Stomach (tissue), 8 donors: ENCODE measurements at regions not wholly inside any gene's neighbourhood (a gene's known extent, or its start where the extent isn't known, plus 50 kb on each side); places are given as distances from the start of the nearest gene placed in this dataset.
"Not testable (repeated sequence)": the region's sequence is repeated elsewhere in the genome, so short reads cannot be mapped to it uniquely, and the experiment has no call there.

Experiments
- DNase-seq, 2 donors: peaks; one replicate each; pipeline versions ENCODE4 v3.0.0 to v3.0.0-alpha.2; 2013 to 2019
- H3K27ac ChIP-seq, 5 donors: fragments of 200-600 bp in 4 of 5; sonication (generic) in 4 of 5; one replicate each; pipeline ENCODE4 v1.5.1; 2013 to 2019; ENCODE audit warnings: mild to moderate bottlenecking in 1 of 5, moderate library complexity in 1 of 5
- H3K27me3 ChIP-seq, 3 donors: fragments of 200-600 bp; sonication (generic); one replicate each; pipeline ENCODE4 v1.5.1; 2017 to 2019; ENCODE audit warnings: mixed run types in 1 of 3
- H3K36me3 ChIP-seq, 4 donors: fragments of 200-600 bp; sonication (generic); 1 replicate in 3 of 4; 2 replicates in 1 of 4; pipeline ENCODE4 v1.5.1; 2016 to 2019
- H3K4me1 ChIP-seq, 4 donors: fragments of 200-600 bp; sonication (generic); one replicate each; pipeline ENCODE4 v1.5.1; 2016 to 2019
- H3K4me3 ChIP-seq, 4 donors: fragments of 200-600 bp; sonication (generic) in 3 of 4; one replicate each; pipeline ENCODE4 v1.5.1; 2016 to 2019; ENCODE audit warnings: mild to moderate bottlenecking in 1 of 4
- H3K9me3 ChIP-seq, 4 donors: fragments of 200-600 bp; sonication (generic); one replicate each; pipeline ENCODE4 v1.5.1; 2016 to 2019
- EP300 ChIP-seq: sonication (generic); formaldehyde crosslinking; IDR thresholded peaks from one replicate; pipeline ENCODE4 v1.6.1; 2017; ENCODE audit warnings: antibody characterized with exemption
- POLR2A ChIP-seq, 4 donors: fragments of 450-650 bp; IDR thresholded peaks; one replicate each; pipeline ENCODE4 v1.6.1; 2016; ENCODE audit warnings: antibody characterized with exemption in 4 of 4, control low read depth in 2 of 4, mild to moderate bottlenecking in 1 of 4, moderate library complexity in 1 of 4
- POLR2AphosphoS5 ChIP-seq, 3 donors: sonication (generic); formaldehyde crosslinking; IDR thresholded peaks; one replicate each; pipeline ENCODE4 v1.6.1; 2016; ENCODE audit warnings: antibody characterized with exemption in 3 of 3
- WGBS, 5 donors: extraction: QIAGEN DNeasy Blood & Tissue Kit in 3 of 5; methylation state at CpG; one replicate each; pipeline versions ENCODE4 v1.1.5 to v1.1.7; 2013 to 2018; 5-methylcytosine and 5-hydroxymethylcytosine counted together
- intact Hi-C: fragments of 100-400 bp; cut with DNase I; formaldehyde crosslinking; loops from one replicate; pipeline ENCODE4 v1.15.1; 2023; ENCODE audit warnings: low total_unique reads
- TF ChIP-seq, protein P1 (sequence below), 7 experiments: fragments of 450-650 bp in 4 of 7; fragments of 200-600 bp in 3 of 7; sonication (generic) in 3 of 7; IDR thresholded peaks; one replicate each; pipeline ENCODE4 v1.5.1; 2016 to 2019; ENCODE audit warnings: antibody characterized with exemption in 7 of 7, control low read depth in 2 of 7, mild to moderate bottlenecking in 1 of 7
- donor health status: healthy with polysubstance abuse.
- donor health status: Bipolar disorder and iron deficiency.
- donor health status: healthy.

DNA sequence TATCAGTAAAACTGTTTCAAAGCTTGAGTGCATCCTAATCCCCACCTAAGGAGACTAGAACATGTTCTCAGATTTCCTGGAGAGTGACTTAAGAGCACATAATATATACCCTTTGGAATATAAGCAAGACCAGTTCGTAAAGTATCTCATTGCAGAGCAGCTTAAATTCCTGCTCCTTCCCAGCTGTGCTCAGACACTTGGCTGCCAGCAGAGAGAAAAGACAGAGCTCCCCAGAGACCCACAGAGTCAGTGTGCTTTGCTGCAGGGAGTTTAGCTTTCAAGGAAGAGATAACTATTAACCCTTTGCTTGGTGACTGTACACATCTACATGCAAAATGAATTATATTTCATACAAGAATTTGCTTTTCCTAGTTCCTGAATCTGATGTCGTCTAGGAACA lies 338.1 kb upstream of the ARHGEF26 start:
- Histone ChIP-seq H3K36me3 (no peaks in the 10 kb centered on the region), H3K27ac (no peak overlapping the region), H3K27me3 (no peaks in the 10 kb centered on the region), H3K4me1 (peaks cover 0 to 6% (median 0%) of the 10 kb centered on the region in 4 donors), H3K4me3 (no peak overlapping the region), H3K9me3 (no peaks in the 10 kb centered on the region)
- peak in 1 of 2 donors; percentile 84 for DNase-seq
- 41 to 49% (median 47%) methylated on average over 2 of the region's 2 CpGs for WGBS, 5 donors
- no peak for TF ChIP-seq POLR2AphosphoS5 (IDR thresholded peaks at IDR 0.05)
- TF ChIP-seq POLR2A (IDR thresholded peaks at IDR 0.05), result no peak
- no peak for TF ChIP-seq EP300
- TF ChIP-seq, protein P1, sequence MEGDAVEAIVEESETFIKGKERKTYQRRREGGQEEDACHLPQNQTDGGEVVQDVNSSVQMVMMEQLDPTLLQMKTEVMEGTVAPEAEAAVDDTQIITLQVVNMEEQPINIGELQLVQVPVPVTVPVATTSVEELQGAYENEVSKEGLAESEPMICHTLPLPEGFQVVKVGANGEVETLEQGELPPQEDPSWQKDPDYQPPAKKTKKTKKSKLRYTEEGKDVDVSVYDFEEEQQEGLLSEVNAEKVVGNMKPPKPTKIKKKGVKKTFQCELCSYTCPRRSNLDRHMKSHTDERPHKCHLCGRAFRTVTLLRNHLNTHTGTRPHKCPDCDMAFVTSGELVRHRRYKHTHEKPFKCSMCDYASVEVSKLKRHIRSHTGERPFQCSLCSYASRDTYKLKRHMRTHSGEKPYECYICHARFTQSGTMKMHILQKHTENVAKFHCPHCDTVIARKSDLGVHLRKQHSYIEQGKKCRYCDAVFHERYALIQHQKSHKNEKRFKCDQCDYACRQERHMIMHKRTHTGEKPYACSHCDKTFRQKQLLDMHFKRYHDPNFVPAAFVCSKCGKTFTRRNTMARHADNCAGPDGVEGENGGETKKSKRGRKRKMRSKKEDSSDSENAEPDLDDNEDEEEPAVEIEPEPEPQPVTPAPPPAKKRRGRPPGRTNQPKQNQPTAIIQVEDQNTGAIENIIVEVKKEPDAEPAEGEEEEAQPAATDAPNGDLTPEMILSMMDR (IDR thresholded peaks at IDR 0.05), result no peak
- intact Hi-C loops, result no loop called here

DNA sequence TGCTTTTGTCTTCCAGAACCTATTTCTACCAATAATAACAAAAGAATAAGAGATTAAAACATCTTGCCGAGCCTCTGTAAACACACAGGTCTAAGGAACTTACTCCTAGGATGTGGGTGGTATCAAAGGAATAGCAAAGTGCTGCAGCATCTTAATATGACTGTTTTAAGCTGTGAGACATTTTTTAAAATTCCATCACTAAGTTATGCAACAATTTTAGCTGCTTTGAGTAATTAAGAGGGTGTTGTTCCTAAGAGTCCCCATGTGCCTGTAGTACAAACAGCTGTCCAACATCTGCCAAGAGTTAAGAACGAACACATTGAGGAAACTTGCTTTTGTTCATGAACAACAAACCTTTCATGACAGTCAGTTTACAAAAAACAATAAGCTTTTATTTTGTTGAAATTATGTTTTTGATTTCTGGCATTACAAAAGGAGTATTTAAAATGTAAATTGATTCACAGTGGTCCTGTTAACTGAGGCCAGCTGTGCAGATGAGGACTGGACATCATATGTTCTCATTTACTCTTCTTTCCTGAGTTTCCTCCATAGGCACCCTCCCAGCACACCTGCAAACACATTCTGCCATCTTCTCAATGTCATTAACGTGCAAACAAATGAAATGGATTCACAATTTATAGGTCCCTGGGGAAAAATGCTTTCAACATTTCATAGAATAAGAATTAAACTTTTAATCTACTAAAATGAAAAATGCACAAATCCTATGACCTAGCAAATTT lies 337.3 kb upstream of the ARHGEF26 start:
- no peak overlapping the region for H3K27ac ChIP-seq

DNA sequence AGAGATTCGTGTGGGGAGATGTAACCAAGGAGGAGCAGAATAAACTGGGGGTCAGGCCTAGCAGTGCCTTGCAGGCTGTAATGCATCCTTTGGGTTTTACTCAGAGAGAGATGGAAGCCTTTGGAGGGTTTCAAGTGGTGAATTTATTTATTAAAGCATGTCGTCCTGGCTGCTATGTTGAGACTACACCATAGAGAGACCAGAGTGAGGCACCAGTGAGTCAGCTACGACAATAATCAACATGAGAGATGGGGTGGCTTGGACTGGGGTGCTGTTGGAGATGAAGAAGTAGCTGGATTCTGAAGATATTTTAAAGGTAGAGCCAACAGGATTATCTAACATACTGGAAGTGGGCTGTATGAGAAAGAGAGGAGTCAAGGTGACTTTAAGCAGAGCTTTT lies 335.3 kb upstream of the ARHGEF26 start:
- Histone ChIP-seq H3K4me3 (no peak overlapping the region), H3K36me3 (no peaks in the 10 kb centered on the region), H3K9me3 (no peaks in the 10 kb centered on the region), H3K4me1 (peaks cover 0 to 6% (median 0%) of the 10 kb centered on the region in 4 donors), H3K27me3 (no peaks in the 10 kb centered on the region), H3K27ac (no peak overlapping the region)
- TF ChIP-seq, protein P1 (IDR thresholded peaks at IDR 0.05), result no peak
- TF ChIP-seq POLR2A (IDR thresholded peaks at IDR 0.05) (no peak), POLR2AphosphoS5 (IDR thresholded peaks at IDR 0.05) (no peak), EP300 (no peak)
- intact Hi-C loops, result no loop called here
- no peak for DNase-seq
- 65 to 89% (median 71%) methylated on average over 3 of the region's 3 CpGs for WGBS, 5 donors

More for the DNA sequence above, 337.3 kb upstream of the ARHGEF26 start:
- H3K36me3 ChIP-seq, result no peaks in the 10 kb centered on the region
- no peaks in the 10 kb centered on the region for H3K9me3 ChIP-seq
- DNase-seq, result peak in 1 of 2 donors; percentile 31
- intact Hi-C loops, result no loop called here
- WGBS, 5 donors, result 29 to 54% (median 35%) methylated on average over 3 of the region's 3 CpGs
- H3K4me1 ChIP-seq, result peaks cover 0 to 6% (median 0%) of the 10 kb centered on the region in 4 donors
- no peaks in the 10 kb centered on the region for H3K27me3 ChIP-seq
- TF ChIP-seq EP300 (no peak), POLR2AphosphoS5 (IDR thresholded peaks at IDR 0.05) (no peak), POLR2A (IDR thresholded peaks at IDR 0.05) (no peak)
- TF ChIP-seq, protein P1 (IDR thresholded peaks at IDR 0.05), result no peak
- H3K4me3 ChIP-seq, result no peak overlapping the region

DNA sequence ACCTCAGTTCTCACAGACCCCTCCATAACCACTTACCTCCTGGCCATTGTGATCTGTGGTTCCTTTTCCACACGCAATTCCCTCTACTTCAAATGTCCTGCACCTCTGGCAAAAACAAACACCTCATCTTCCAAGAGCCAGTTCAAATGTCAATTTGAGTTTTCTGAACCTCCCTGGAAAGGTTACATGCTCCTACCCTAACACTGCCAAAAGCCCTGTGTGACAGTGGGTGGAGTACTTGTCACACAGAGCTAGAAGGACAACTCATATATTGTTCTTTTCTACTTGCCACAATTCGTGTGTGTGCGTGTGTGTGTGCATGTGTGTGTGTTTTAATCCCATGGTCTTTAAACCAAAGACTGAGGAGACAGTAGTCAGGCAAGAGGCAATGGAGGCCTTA lies 331.8 kb upstream of the ARHGEF26 start:
- H3K36me3 ChIP-seq, result no peaks in the 10 kb centered on the region
- intact Hi-C loops, result no loop called here
- TF ChIP-seq, protein P1 (IDR thresholded peaks at IDR 0.05), result no peak
- TF ChIP-seq POLR2A (IDR thresholded peaks at IDR 0.05) (no peak), EP300 (no peak), POLR2AphosphoS5 (IDR thresholded peaks at IDR 0.05) (no peak)
- 62 to 75% (median 70%) methylated on average over 3 of the region's 3 CpGs for WGBS, 5 donors
- DNase-seq, result no peak
- no peaks in the 10 kb centered on the region for H3K9me3 ChIP-seq
- H3K27ac ChIP-seq, result no peak overlapping the region
- no peak overlapping the region for H3K4me3 ChIP-seq
- no peaks in the 10 kb centered on the region for H3K4me1 ChIP-seq
- H3K27me3 ChIP-seq, result no peaks in the 10 kb centered on the region

DNA sequence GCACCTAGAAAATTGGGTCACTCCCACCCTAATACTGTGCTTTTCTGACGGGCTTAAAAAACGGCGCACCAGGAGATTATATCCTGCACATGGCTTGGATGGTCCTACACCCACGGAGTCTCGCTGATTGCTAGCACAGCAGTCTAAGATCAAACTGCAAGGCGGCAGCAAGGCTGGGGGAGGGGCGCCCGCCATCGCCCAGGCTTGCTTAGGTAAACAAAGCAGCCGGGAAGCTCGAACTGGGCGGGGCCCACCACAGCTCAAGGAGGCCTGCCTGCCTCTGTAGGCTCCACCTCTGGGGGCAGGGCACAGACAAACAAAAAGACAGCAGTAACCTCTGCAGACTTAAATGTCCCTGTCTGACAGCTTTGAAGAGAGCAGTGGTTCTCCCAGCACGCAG lies 324.1 kb upstream of the ARHGEF26 start:
- H3K36me3 ChIP-seq, intact Hi-C loops, H3K27me3 ChIP-seq, H3K9me3 ChIP-seq, H3K4me3 ChIP-seq, H3K27ac ChIP-seq, H3K4me1 ChIP-seq, DNase-seq: not testable (repeated sequence)
- 75 to 97% (median 84%) methylated on average over 9 to 12 of the region's 13 CpGs for WGBS, 5 donors
